Smooth muscle cell (in vitro differentiated cells): ENCODE measurements at regions not wholly inside any gene's neighbourhood (a gene's known extent, or its start where the extent isn't known, plus 50 kb on each side); places are given as distances from the start of the nearest gene placed in this dataset.

Source experiments
- DNase-seq: peaks from one replicate; lab custom pipeline; 2025; ENCODE audit not compliant: unreplicated experiment; lab: John Stamatoyannopoulos, UW
- H2AFZ ChIP-seq: fragments of 200-600 bp; sonication (generic); 2 replicates; pipeline ENCODE4 v1.6.0; 2016; ENCODE audit warnings: antibody characterized with exemption, low read depth, mild to moderate bottlenecking
- H3F3A ChIP-seq: fragments of 200-600 bp; sonication (generic); 2 replicates; pipeline ENCODE4 v1.6.0; 2017; ENCODE audit warnings: antibody characterized with exemption, low read depth
- H3K27ac ChIP-seq: fragments of 200-600 bp; sonication (generic); 2 replicates; pipeline ENCODE4 v1.5.1; 2016; ENCODE audit warnings: low read depth, mild to moderate bottlenecking
- H3K27me3 ChIP-seq: fragments of 200-600 bp; sonication (generic); 2 replicates; pipeline ENCODE4 v1.6.1; 2016; ENCODE audit warnings: low read depth, mild to moderate bottlenecking
- H3K36me3 ChIP-seq: fragments of 200-600 bp; sonication (generic); 2 replicates; pipeline ENCODE4 v1.5.1; 2016; ENCODE audit warnings: low read depth
- H3K4me1 ChIP-seq: fragments of 200-600 bp; sonication (generic); 2 replicates; pipeline ENCODE4 v1.5.1; 2016; ENCODE audit warnings: low read depth
- H3K4me2 ChIP-seq: fragments of 200-600 bp; sonication (generic); 2 replicates; pipeline ENCODE4 v1.6.0; 2016; ENCODE audit warnings: mild to moderate bottlenecking
- H3K4me3 ChIP-seq: fragments of 200-600 bp; sonication (generic); 2 replicates; pipeline ENCODE4 v1.5.1; 2016; ENCODE audit warnings: mild to moderate bottlenecking
- H3K79me2 ChIP-seq: fragments of 200-600 bp; sonication (generic); 2 replicates; pipeline ENCODE4 v1.6.0; 2016; ENCODE audit warnings: low read depth, mild to moderate bottlenecking
- H3K9ac ChIP-seq: fragments of 200-600 bp; sonication (generic); 2 replicates; pipeline ENCODE4 v1.6.0; 2016; ENCODE audit warnings: low read depth
- H3K9me3 ChIP-seq: fragments of 200-600 bp; sonication (generic); replicated peaks from 2 replicates; pipeline ENCODE4 v1.5.1; 2016; ENCODE audit warnings: low read depth
- H4K20me1 ChIP-seq: fragments of 200-600 bp; sonication (generic); 2 replicates; pipeline ENCODE4 v1.6.0; 2016; ENCODE audit warnings: low read depth
- CTCF ChIP-seq: fragments of 200-600 bp; sonication (generic); IDR thresholded peaks from 2 replicates; pipeline ENCODE4 v1.5.1; 2017; ENCODE audit warnings: borderline replicate concordance, mild to moderate bottlenecking, antibody characterized with exemption; ENCODE audit not compliant: insufficient read depth, poor library complexity, severe bottlenecking
- WGBS: methylation state at CpG from one replicate; pipeline ENCODE4 v1.1.7; 2016; ENCODE audit warnings: low lambda C conversion rate; 5-methylcytosine and 5-hydroxymethylcytosine counted together

- Histone ChIP-seq H3K4me2 (no peak overlapping the region), H4K20me1 (no peaks in the 10 kb centered on the region), H3K4me3 (no peak overlapping the region), H3K9ac (no peak overlapping the region), H3F3A (no peaks in the 10 kb centered on the region), H3K36me3 (no peaks in the 10 kb centered on the region), H3K4me1 (no peaks in the 10 kb centered on the region), H3K27me3 (peaks cover 39% of the 10 kb centered on the region), H2AFZ (no peak overlapping the region), H3K9me3 (peaks cover 6% of the 10 kb centered on the region), H3K79me2 (no peaks in the 10 kb centered on the region), H3K27ac (no peak overlapping the region)
- DNase-seq, result no peak
- WGBS, result 86% methylated on average over 6 of the region's 6 CpGs
- TF ChIP-seq CTCF, result no peak
Observed at GRCh38 chr20:63073738-63074065, 66.9 kb upstream of the BHLHE23 start.

GRCh38 chr20:63072991-63073737, 66.4 kb upstream of the BHLHE23 start:
- no peaks in the 10 kb centered on the region for H3K4me1 ChIP-seq

GRCh38 chr20:63072231-63072791, 65.5 kb upstream of the BHLHE23 start:
- Histone ChIP-seq H3K9ac (no peak overlapping the region), H3F3A (no peaks in the 10 kb centered on the region), H4K20me1 (no peaks in the 10 kb centered on the region), H3K4me1 (no peaks in the 10 kb centered on the region), H3K27me3 (peaks cover 39% of the 10 kb centered on the region), H2AFZ (no peak overlapping the region), H3K4me2 (no peak overlapping the region), H3K36me3 (no peaks in the 10 kb centered on the region), H3K27ac (no peak overlapping the region), H3K79me2 (no peaks in the 10 kb centered on the region), H3K4me3 (no peak overlapping the region), H3K9me3 (peaks cover 5% of the 10 kb centered on the region)
- TF ChIP-seq CTCF, result no peak
- WGBS, result 28% methylated on average over 25 of the region's 52 CpGs
- DNase-seq, result no peak

More at GRCh38 chr20:63072991-63073737, 66.4 kb upstream of the BHLHE23 start:
- H4K20me1 ChIP-seq, result no peaks in the 10 kb centered on the region
- H3K4me2 ChIP-seq, result no peak overlapping the region
- H3K27me3 ChIP-seq, result peaks cover 39% of the 10 kb centered on the region
- no peak overlapping the region for H2AFZ ChIP-seq
- peaks cover 6% of the 10 kb centered on the region for H3K9me3 ChIP-seq
- H3K36me3 ChIP-seq, result no peaks in the 10 kb centered on the region
- no peak overlapping the region for H3K27ac ChIP-seq
- H3K9ac ChIP-seq, result no peak overlapping the region
- DNase-seq, result no peak
- H3K79me2 ChIP-seq, result no peaks in the 10 kb centered on the region
- H3F3A ChIP-seq, result no peaks in the 10 kb centered on the region
- no peak for TF ChIP-seq CTCF
- 81% methylated on average over 14 of the region's 14 CpGs for WGBS
- H3K4me3 ChIP-seq, result no peak overlapping the region
